Naive thymus-derived CD8-positive, alpha-beta T cell (primary cell): ENCODE measurements at regions not wholly inside any gene's neighbourhood (a gene's known extent, or its start where the extent isn't known, plus 50 kb on each side); places are given as distances from the start of the nearest gene placed in this dataset.
A peak's percentile ranks its signal among the peaks of the same experiment; 100 is the strongest.

ENCODE experiments used
- ATAC-seq, 2 donors: fragments of 150-1000 bp; cut with Tn5 transposase in 1 of 2; sonication (Bioruptor Pico), chemical (Tn5 transposase) in 1 of 2; 1 replicate in 1 of 2; 2 replicates in 1 of 2; pipeline ENCODE4 v1.10.0; 2021; ENCODE audit warnings: mild to moderate bottlenecking in 2 of 2, moderate library complexity in 2 of 2
- POLR2A ChIA-PET: fragments of 350-600 bp; sonication (Branson Sonifier 250); formaldehyde crosslinking; loops from one replicate; lab custom pipeline; 2021; ENCODE audit warnings: antibody characterized with exemption; lab: Charles Lee
- DNase-seq, 10 donors: peaks; one replicate each; pipeline versions ENCODE4 v3.0.0 to v3.0.0-alpha.2; 2020 to 2022
- H3K27ac Mint-ChIP-seq, 10 donors: one replicate each; pipeline ENCODE4 v1.8.0; 2020 to 2022; ENCODE audit warnings: mild to moderate bottlenecking in 10 of 10, mixed read lengths in 10 of 10, moderate library complexity in 4 of 10, inconsistent platforms in 1 of 10
- H3K27me3 Mint-ChIP-seq, 5 donors: one replicate each; pipeline ENCODE4 v1.8.0; 2021 to 2022; ENCODE audit warnings: mixed read lengths in 5 of 5
- H3K36me3 Mint-ChIP-seq, 3 donors: one replicate each; pipeline ENCODE4 v1.8.0; 2020 to 2022; ENCODE audit warnings: mixed read lengths in 3 of 3, mild to moderate bottlenecking in 2 of 3, inconsistent platforms in 1 of 3
- H3K4me1 Mint-ChIP-seq, 4 donors: one replicate each; pipeline ENCODE4 v1.8.0; 2021 to 2022; ENCODE audit warnings: mixed read lengths in 4 of 4
- H3K4me3 Mint-ChIP-seq, 10 donors: one replicate each; pipeline ENCODE4 v1.8.0; 2020 to 2022; ENCODE audit warnings: mild to moderate bottlenecking in 10 of 10, mixed read lengths in 10 of 10, moderate library complexity in 6 of 10, inconsistent platforms in 1 of 10
- H3K9me3 Mint-ChIP-seq, 9 donors: one replicate each; pipeline ENCODE4 v1.8.0; 2020 to 2022; ENCODE audit warnings: mixed read lengths in 9 of 9, mild to moderate bottlenecking in 3 of 9, inconsistent platforms in 1 of 9, moderate library complexity in 1 of 9

GRCh38 chr6:33958526-33959328 is 154.9 kb upstream of the MLN start:
- no peak overlapping the region for H3K27ac Mint-ChIP-seq
- POLR2A ChIA-PET: no interaction called here
- peaks cover 0 to 13% (median 8%) of the 10 kb centered on the region in 4 donors for H3K4me1 Mint-ChIP-seq
- peaks cover 0 to 1% (median 0%) of the 10 kb centered on the region in 9 donors for H3K9me3 Mint-ChIP-seq
- peaks cover 0 to 19% (median 2%) of the 10 kb centered on the region in 5 donors for H3K27me3 Mint-ChIP-seq
- ATAC-seq (no peak), DNase-seq (no peak)
- H3K36me3 Mint-ChIP-seq: no peaks in the 10 kb centered on the region
- H3K4me3 Mint-ChIP-seq: no peak overlapping the region

GRCh38 chr6:33957892-33958525 is 154.2 kb upstream of the MLN start:
- Mint-ChIP-seq H3K27me3 (peaks cover 0 to 19% (median 2%) of the 10 kb centered on the region in 5 donors), H3K9me3 (peaks cover 0 to 1% (median 0%) of the 10 kb centered on the region in 9 donors), H3K27ac (no peak overlapping the region), H3K4me1 (peaks cover 0 to 14% (median 8%) of the 10 kb centered on the region in 4 donors), H3K36me3 (no peaks in the 10 kb centered on the region), H3K4me3 (no peak overlapping the region)
- ATAC-seq: no peak
- POLR2A ChIA-PET: no interaction called here
- no peak for DNase-seq

- POLR2A ChIA-PET: no interaction called here
- Mint-ChIP-seq H3K4me1 (peaks cover 0 to 12% (median 8%) of the 10 kb centered on the region in 4 donors), H3K4me3 (no peak overlapping the region), H3K27ac (peak overlapping the region in 3 of 10 donors; percentile 7 to 50 (median 46)), H3K9me3 (no peaks in the 10 kb centered on the region), H3K36me3 (no peaks in the 10 kb centered on the region), H3K27me3 (peaks cover 0 to 19% (median 2%) of the 10 kb centered on the region in 5 donors)
- DNase-seq: no peak
- no peak for ATAC-seq
Observed at GRCh38 chr6:33957131-33957891, 153.5 kb upstream of the MLN start.

GRCh38 chr6:33956206-33956605 is 152.4 kb upstream of the MLN start:
- DNase-seq (no peak), ATAC-seq (no peak)
- Mint-ChIP-seq H3K4me1 (peaks cover 0 to 12% (median 8%) of the 10 kb centered on the region in 4 donors), H3K4me3 (no peak overlapping the region), H3K36me3 (no peaks in the 10 kb centered on the region), H3K27me3 (peaks cover 0 to 19% (median 2%) of the 10 kb centered on the region in 5 donors), H3K27ac (no peak overlapping the region), H3K9me3 (no peaks in the 10 kb centered on the region)
- POLR2A ChIA-PET: no interaction called here

- H3K4me3 Mint-ChIP-seq: no peak overlapping the region
- H3K27me3 Mint-ChIP-seq: peaks cover 0 to 19% (median 2%) of the 10 kb centered on the region in 5 donors
- H3K27ac Mint-ChIP-seq: no peak overlapping the region
- H3K9me3 Mint-ChIP-seq: no peaks in the 10 kb centered on the region
- H3K4me1 Mint-ChIP-seq: peaks cover 0 to 12% (median 8%) of the 10 kb centered on the region in 4 donors
- H3K36me3 Mint-ChIP-seq: no peaks in the 10 kb centered on the region
- DNase-seq (no peak), ATAC-seq (no peak)
- POLR2A ChIA-PET: no interaction called here
Observed at GRCh38 chr6:33955566-33955965, 151.8 kb upstream of the MLN start.

- H3K27ac Mint-ChIP-seq: no peak overlapping the region
- H3K4me3 Mint-ChIP-seq: no peak overlapping the region
- peaks cover 0 to 12% (median 8%) of the 10 kb centered on the region in 4 donors for H3K4me1 Mint-ChIP-seq
- DNase-seq (no peak), ATAC-seq (no peak)
- H3K36me3 Mint-ChIP-seq: no peaks in the 10 kb centered on the region
- H3K9me3 Mint-ChIP-seq: no peaks in the 10 kb centered on the region
- H3K27me3 Mint-ChIP-seq: peaks cover 0 to 19% (median 2%) of the 10 kb centered on the region in 5 donors
- POLR2A ChIA-PET: no interaction called here
Observed at GRCh38 chr6:33954453-33954852, 150.7 kb upstream of the MLN start.

- H3K4me1 Mint-ChIP-seq: peaks cover 0 to 9% (median 5%) of the 10 kb centered on the region in 4 donors
- peaks cover 0 to 13% (median 2%) of the 10 kb centered on the region in 5 donors for H3K27me3 Mint-ChIP-seq
- peak overlapping the region in 1 of 10 donors; percentile 43 for H3K27ac Mint-ChIP-seq
- H3K9me3 Mint-ChIP-seq: no peaks in the 10 kb centered on the region
- DNase-seq: no peak
- H3K36me3 Mint-ChIP-seq: no peaks in the 10 kb centered on the region
- H3K4me3 Mint-ChIP-seq: no peak overlapping the region
- POLR2A ChIA-PET: no interaction called here
- ATAC-seq: no peak
Observed at GRCh38 chr6:33953171-33953570, 149.4 kb upstream of the MLN start.

- no peak overlapping the region for H3K4me3 Mint-ChIP-seq
- DNase-seq (no peak), ATAC-seq (no peak)
- peak overlapping the region in 1 of 10 donors; percentile 3 for H3K27ac Mint-ChIP-seq
- peaks cover 0 to 6% (median 0%) of the 10 kb centered on the region in 5 donors for H3K27me3 Mint-ChIP-seq
- POLR2A ChIA-PET: no interaction called here
- no peaks in the 10 kb centered on the region for H3K9me3 Mint-ChIP-seq
- no peaks in the 10 kb centered on the region for H3K36me3 Mint-ChIP-seq
- peaks cover 0 to 6% (median 4%) of the 10 kb centered on the region in 4 donors for H3K4me1 Mint-ChIP-seq
Observed at GRCh38 chr6:33952016-33952415, 148.2 kb upstream of the MLN start.

GRCh38 chr6:33950891-33951889 is 147.4 kb upstream of the MLN start:
- Mint-ChIP-seq H3K4me3 (no peak overlapping the region), H3K36me3 (no peaks in the 10 kb centered on the region), H3K27ac (no peak overlapping the region), H3K9me3 (no peaks in the 10 kb centered on the region), H3K4me1 (peaks cover 0 to 5% (median under 1%) of the 10 kb centered on the region in 4 donors), H3K27me3 (peaks cover 0 to 2% (median 0%) of the 10 kb centered on the region in 5 donors)
- ATAC-seq (no peak), DNase-seq (no peak)
- POLR2A ChIA-PET: no interaction called here

GRCh38 chr6:33950472-33950881 is 146.7 kb upstream of the MLN start:
- DNase-seq (no peak), ATAC-seq (no peak)
- Mint-ChIP-seq H3K27me3 (peaks cover 0 to 2% (median 0%) of the 10 kb centered on the region in 5 donors), H3K4me1 (peaks cover 0 to 5% (median under 1%) of the 10 kb centered on the region in 4 donors), H3K27ac (no peak overlapping the region), H3K36me3 (no peaks in the 10 kb centered on the region), H3K4me3 (no peak overlapping the region), H3K9me3 (no peaks in the 10 kb centered on the region)
- POLR2A ChIA-PET: no interaction called here

GRCh38 chr6:33949877-33950435 is 146.2 kb upstream of the MLN start:
- H3K27ac Mint-ChIP-seq: no peak overlapping the region
- H3K4me1 Mint-ChIP-seq: peaks cover 0 to 5% (median under 1%) of the 10 kb centered on the region in 4 donors
- no peak for ATAC-seq
- no peak for DNase-seq
- H3K4me3 Mint-ChIP-seq: no peak overlapping the region
- H3K27me3 Mint-ChIP-seq: peaks cover 0 to 2% (median 0%) of the 10 kb centered on the region in 5 donors
- H3K9me3 Mint-ChIP-seq: no peaks in the 10 kb centered on the region
- POLR2A ChIA-PET: no interaction called here
- no peaks in the 10 kb centered on the region for H3K36me3 Mint-ChIP-seq
